B cell (primary cell): ENCODE measurements at regions not wholly inside any gene's neighbourhood (a gene's known extent, or its start where the extent isn't known, plus 50 kb on each side); places are given as distances from the start of the nearest gene placed in this dataset.

ENCODE experiments used
- ATAC-seq: fragments of 200-7000 bp; cut with Tn5 transposase; one replicate; pipeline ENCODE4 v1.10.0; 2021; ENCODE audit warnings: low read depth, mild to moderate bottlenecking, moderate number of reproducible peaks, moderate library complexity
- CTCF ChIA-PET: fragments of 350-600 bp; sonication (Branson Sonifier 250); formaldehyde crosslinking; loops from one replicate; lab custom pipeline; 2021; ENCODE audit warnings: antibody characterized with exemption, inconsistent platforms; lab: Charles Lee
- POLR2A ChIA-PET: fragments of 350-600 bp; sonication (Branson Sonifier 250); formaldehyde crosslinking; loops from one replicate; lab custom pipeline; 2021; ENCODE audit warnings: antibody characterized with exemption; lab: Charles Lee
- DNase-seq: peaks from one replicate; pipeline ENCODE4 v3.0.0; 2013
- H2AFZ ChIP-seq: 2 replicates; pipeline ENCODE4 v1.6.1; 2012; ENCODE audit warnings: mild to moderate bottlenecking, low read depth, low read length; ENCODE audit not compliant: insufficient read depth, poor library complexity, severe bottlenecking
- H3K27ac ChIP-seq, 2 donors: 1 replicate in 1 of 2; 2 replicates in 1 of 2; pipeline ENCODE4 v1.5.1; 2012 to 2013; ENCODE audit warnings: low read length in 2 of 2, mild to moderate bottlenecking in 2 of 2, moderate library complexity in 1 of 2
- H3K27me3 ChIP-seq, 4 experiments: fragments of 200-600 bp in 1 of 4; sonication (generic) in 1 of 4; replicated peaks in 1 of 4; 1 replicate in 2 of 4; 2 replicates in 2 of 4; pipeline versions ENCODE4 v1.6.1 to v1.7.0; 2013 to 2016; ENCODE audit warnings: low read length in 3 of 4, mild to moderate bottlenecking in 2 of 4, mixed read lengths in 1 of 4, moderate library complexity in 1 of 4; ENCODE audit not compliant: insufficient read depth in 4 of 4, control insufficient read depth in 3 of 4; ENCODE audit errors: control extremely low read depth in 1 of 4
- H3K36me3 ChIP-seq, 2 experiments: replicated peaks in 1 of 2; 1 replicate in 1 of 2; 2 replicates in 1 of 2; pipeline versions ENCODE4 v1.6.1 to v1.7.1; 2013; ENCODE audit warnings: low read length in 1 of 2; ENCODE audit not compliant: insufficient read depth in 2 of 2, control insufficient read depth in 1 of 2; ENCODE audit errors: control extremely low read depth in 1 of 2, extremely low read depth in 1 of 2
- H3K4me1 ChIP-seq, 2 donors: fragments of 200-600 bp in 1 of 2; sonication (generic) in 1 of 2; 1 replicate in 1 of 2; 2 replicates in 1 of 2; pipeline versions ENCODE4 v1.5.1 to v1.6.1; 2013 to 2017; ENCODE audit warnings: low read length in 2 of 2; ENCODE audit not compliant: control insufficient read depth in 2 of 2, insufficient read depth in 2 of 2
- H3K4me2 ChIP-seq: replicated peaks from 2 replicates; pipeline ENCODE3; 2012; ENCODE audit warnings: mild to moderate bottlenecking, low read depth, low read length; ENCODE audit not compliant: poor library complexity, severe bottlenecking
- H3K4me3 ChIP-seq, 5 experiments: fragments of 200-600 bp in 1 of 5; sonication (generic) in 1 of 5; 1 replicate in 3 of 5; 2 replicates in 2 of 5; pipeline versions ENCODE4 v1.5.1 to v1.7.0; 2011 to 2016; ENCODE audit warnings: low read length in 4 of 5, mild to moderate bottlenecking in 4 of 5, low read depth in 2 of 5, control low read depth in 1 of 5, moderate library complexity in 1 of 5; ENCODE audit not compliant: insufficient read depth in 1 of 5; ENCODE audit errors: control extremely low read depth in 1 of 5, extremely low read depth in 1 of 5
- H3K79me2 ChIP-seq: fragments of 200-600 bp; sonication (generic); one replicate; pipeline ENCODE4 v1.6.0; 2016; ENCODE audit warnings: low read length; ENCODE audit not compliant: control insufficient read depth, insufficient read depth
- H3K9ac ChIP-seq: fragments of 200-600 bp; sonication (generic); 2 replicates; pipeline ENCODE4 v1.6.1; 2017; ENCODE audit warnings: mild to moderate bottlenecking, low read length, moderate library complexity
- H3K9me3 ChIP-seq, 3 donors: one replicate each; pipeline versions ENCODE4 v1.6.1 to v1.7.1; 2013; ENCODE audit warnings: low read length in 2 of 3; ENCODE audit not compliant: control insufficient read depth in 2 of 3, insufficient read depth in 1 of 3; ENCODE audit errors: control extremely low read depth in 1 of 3
- H4K20me1 ChIP-seq: 2 replicates; pipeline ENCODE4 v1.6.0; 2012; ENCODE audit warnings: mild to moderate bottlenecking, low read length; ENCODE audit not compliant: insufficient read depth, control insufficient read depth, poor library complexity, severe bottlenecking
- H3K27ac Mint-ChIP-seq: one replicate; pipeline ENCODE4 v1.8.0; 2021; ENCODE audit warnings: mixed read lengths
- H3K27me3 Mint-ChIP-seq: one replicate; pipeline ENCODE4 v1.8.0; 2021; ENCODE audit warnings: mixed read lengths
- H3K4me1 Mint-ChIP-seq: one replicate; pipeline ENCODE4 v1.8.0; 2021; ENCODE audit warnings: mixed read lengths
- H3K4me3 Mint-ChIP-seq: one replicate; pipeline ENCODE4 v1.8.0; 2021; ENCODE audit warnings: mixed read lengths
- H3K9me3 Mint-ChIP-seq: one replicate; pipeline ENCODE4 v1.8.0; 2022; ENCODE audit warnings: mixed read lengths; ENCODE audit not compliant: insufficient read depth
- CTCF ChIP-seq: fragments of 200-600 bp; IDR thresholded peaks from one replicate; pipeline ENCODE4 v1.8.0; 2022; ENCODE audit warnings: antibody characterized with exemption, mild to moderate bottlenecking
- EZH2 ChIP-seq: IDR thresholded peaks from 2 replicates; pipeline ENCODE4 v1.6.1; 2012; ENCODE audit warnings: borderline replicate concordance, low read depth, mild to moderate bottlenecking, moderate library complexity, low read length; ENCODE audit not compliant: insufficient read depth, poor library complexity, severe bottlenecking
- WGBS: methylation state at CpG from one replicate; pipeline ENCODE4 v1.1.5; 2013; ENCODE audit warnings: missing lambda C conversion rate; ENCODE audit not compliant: insufficient coverage; 5-methylcytosine and 5-hydroxymethylcytosine counted together
- intact Hi-C: fragments of 100-400 bp; cut with micrococcal nuclease; formaldehyde crosslinking; loops from one replicate; pipeline ENCODE4 v1.10.0; 2022

GRCh38 chr7:135308583-135309327 is 75.1 kb downstream of the STRA8 start:
- DNase-seq, result no peak
- H4K20me1 ChIP-seq, result no peaks in the 10 kb centered on the region
- ATAC-seq, result no peak
- CTCF ChIA-PET, result no interaction called here
- WGBS, result 93% methylated on average over 4 of the region's 4 CpGs
- no peak overlapping the region for H2AFZ ChIP-seq
- no peak overlapping the region for H3K27ac Mint-ChIP-seq
- peaks cover 0 to 7% (median 1%) of the 10 kb centered on the region in 3 donors for H3K9me3 ChIP-seq
- no peak overlapping the region for H3K27ac ChIP-seq
- H3K9me3 Mint-ChIP-seq, result peaks cover 3% of the 10 kb centered on the region
- H3K36me3 ChIP-seq, result no peaks in the 10 kb centered on the region
- POLR2A ChIA-PET, result no interaction called here
- TF ChIP-seq CTCF (peak; percentile 12), EZH2 (no peak)
- intact Hi-C loops, result no loop called here
- H3K79me2 ChIP-seq, result no peaks in the 10 kb centered on the region
- H3K4me1 Mint-ChIP-seq, result no peaks in the 10 kb centered on the region
- no peak overlapping the region for H3K4me2 ChIP-seq
- H3K27me3 ChIP-seq, result peaks cover 0 to 2% (median 0%) of the 10 kb centered on the region in 4 experiments
- H3K9ac ChIP-seq, result no peak overlapping the region
- no peaks in the 10 kb centered on the region for H3K4me1 ChIP-seq
- no peak overlapping the region for H3K4me3 Mint-ChIP-seq
- no peak overlapping the region for H3K4me3 ChIP-seq
- H3K27me3 Mint-ChIP-seq, result peaks cover 10% of the 10 kb centered on the region
